NCI-H2227 (cell line): ENCODE measurements at regions not wholly inside any gene's neighbourhood (a gene's known extent, or its start where the extent isn't known, plus 50 kb on each side); places are given as distances from the start of the nearest gene placed in this dataset.
"Not testable (repeated sequence)": the region's sequence is repeated elsewhere in the genome, so short reads cannot be mapped to it uniquely, and the experiment has no call there.

ENCODE experiments used
- DNase-seq: peaks from one replicate; lab custom pipeline; 2025; ENCODE audit not compliant: unreplicated experiment; lab: John Stamatoyannopoulos, UW

DNA sequence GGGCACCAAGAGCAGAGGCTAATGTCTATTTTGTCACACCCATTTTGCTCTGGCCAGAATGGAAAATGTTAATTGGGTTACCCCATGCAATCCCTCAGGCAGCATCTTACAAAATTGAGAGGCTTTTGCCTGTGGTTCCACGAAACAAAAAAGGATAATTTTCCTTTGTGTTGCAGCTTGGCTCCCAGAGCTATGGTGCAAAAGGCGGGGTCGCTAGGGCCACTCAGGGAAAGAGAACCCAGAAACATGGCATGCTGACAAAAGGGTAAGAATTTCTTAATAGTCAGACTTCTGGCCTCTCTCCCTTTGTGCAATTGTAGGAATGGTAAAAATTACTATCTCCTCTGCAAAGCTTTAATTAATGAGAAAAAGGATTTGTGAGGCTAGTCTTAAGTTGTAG is 119.6 kb upstream of the BANK1 start:
- DNase-seq: no peak

DNA sequence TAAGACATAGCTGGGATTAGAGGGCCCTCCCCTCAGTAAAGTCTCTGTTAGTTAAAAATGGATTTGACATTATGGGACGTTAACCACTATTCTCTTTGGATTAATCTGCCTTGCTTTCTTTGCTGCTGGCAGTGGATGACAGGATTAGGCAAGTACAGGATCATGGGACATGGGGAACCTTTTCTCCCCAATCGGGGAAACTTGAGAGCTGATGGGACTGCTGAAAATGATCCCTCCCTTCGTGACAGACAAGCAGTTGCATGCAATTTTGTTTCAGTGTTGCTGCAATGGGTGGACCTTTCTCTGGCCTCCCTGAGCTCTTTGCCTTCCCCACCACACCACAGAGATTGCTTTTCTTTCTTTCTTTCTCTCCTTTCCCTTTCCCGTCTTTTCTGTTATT is 120.2 kb upstream of the BANK1 start:
- DNase-seq: no peak

DNA sequence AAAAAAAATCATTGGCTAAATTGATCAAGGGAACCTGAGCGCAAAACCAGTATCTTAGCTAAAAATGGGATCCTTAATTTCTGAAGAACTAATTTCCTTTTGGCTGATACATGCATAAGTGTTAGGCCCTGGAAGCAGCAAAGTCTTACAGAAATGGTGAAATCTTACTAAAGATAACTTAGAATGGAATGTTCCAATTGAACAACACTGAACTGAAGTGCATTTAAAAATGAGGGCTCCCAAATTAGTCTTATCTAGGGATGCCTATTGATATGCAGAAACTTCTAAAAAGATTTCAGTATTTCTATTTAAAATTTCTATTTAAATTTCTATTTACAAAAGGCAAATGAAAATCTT is 120.7 kb upstream of the BANK1 start:
- no peak for DNase-seq

DNA sequence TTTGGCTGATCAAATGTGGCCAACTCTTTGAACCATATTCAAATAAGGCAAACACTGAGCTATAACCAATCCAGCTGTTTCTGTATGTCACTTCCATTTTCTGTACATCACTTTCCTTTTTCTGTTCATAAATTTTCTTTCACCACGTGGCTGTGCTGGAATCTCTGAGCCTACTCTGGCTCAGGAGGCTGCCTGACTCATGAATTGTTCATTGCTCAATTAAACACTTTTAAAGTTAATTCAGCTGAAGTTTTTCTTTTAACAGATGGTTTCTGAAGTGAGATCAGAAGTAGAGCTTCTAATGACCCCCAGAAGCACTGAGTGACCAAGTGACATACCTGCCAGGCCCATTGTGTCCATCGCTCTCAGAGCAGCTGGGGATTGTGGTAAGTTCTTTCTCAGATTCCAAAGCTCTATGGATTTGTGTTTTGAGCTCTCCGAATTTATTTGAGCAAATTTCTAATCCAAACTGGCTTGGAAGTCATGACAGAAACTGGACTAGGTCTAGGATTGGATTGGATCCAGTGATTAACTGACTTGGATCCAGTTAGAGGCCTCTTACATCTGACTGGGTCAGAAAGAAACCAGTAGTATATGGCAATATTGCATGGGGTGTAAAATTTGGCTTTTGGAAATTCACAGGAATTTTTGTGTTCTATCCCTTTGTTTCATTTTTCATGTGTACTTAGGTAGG is 121.2 kb upstream of the BANK1 start:
- DNase-seq: no peak

DNA sequence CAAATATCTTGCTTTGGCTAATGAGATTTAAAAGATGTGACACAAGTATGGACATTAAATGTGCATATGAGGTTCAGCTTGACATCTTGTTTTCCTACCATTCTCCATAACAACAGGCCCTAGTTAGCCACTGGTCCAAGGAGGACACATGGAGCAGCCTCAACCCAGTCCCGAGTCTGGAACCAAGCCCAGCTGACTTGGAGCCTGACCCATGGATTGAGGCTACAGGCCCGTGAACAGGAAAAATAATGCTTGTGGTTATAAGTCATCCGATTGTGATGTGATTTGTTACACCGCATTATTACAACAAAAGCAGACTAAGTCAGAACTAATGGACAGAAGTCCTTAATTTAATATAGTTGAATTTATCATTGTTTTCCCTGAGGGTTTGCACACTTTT is 123.2 kb upstream of the BANK1 start:
- no peak for DNase-seq

- DNase-seq: peak; percentile 71
Observed at GRCh38 chr4:101660607-101661006, 129.9 kb upstream of the BANK1 start.

DNA sequence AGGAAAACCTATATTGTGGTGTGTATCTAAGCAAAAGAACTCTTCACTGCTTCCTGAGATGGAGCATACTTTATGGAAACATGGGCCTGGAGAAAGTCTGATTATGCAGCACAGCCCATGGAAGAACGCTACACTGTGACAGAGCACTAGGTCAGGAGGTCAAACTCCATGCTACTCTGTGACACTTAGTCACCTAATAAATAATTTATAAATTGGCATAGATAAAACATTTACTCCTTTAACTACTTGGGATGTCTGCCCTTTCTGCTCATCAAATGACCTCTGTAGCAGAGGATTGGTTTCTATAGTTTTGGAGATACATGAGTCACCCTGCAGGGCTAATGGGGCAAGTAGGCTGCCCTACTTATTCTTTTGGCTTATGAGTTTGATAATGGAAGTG is 134.7 kb upstream of the BANK1 start:
- DNase-seq: no peak

GRCh38 chr4:101655005-101655404 is 135.5 kb upstream of the BANK1 start:
- no peak for DNase-seq

- no peak for DNase-seq
Observed at GRCh38 chr4:101651778-101652177, 138.8 kb upstream of the BANK1 start.

DNA sequence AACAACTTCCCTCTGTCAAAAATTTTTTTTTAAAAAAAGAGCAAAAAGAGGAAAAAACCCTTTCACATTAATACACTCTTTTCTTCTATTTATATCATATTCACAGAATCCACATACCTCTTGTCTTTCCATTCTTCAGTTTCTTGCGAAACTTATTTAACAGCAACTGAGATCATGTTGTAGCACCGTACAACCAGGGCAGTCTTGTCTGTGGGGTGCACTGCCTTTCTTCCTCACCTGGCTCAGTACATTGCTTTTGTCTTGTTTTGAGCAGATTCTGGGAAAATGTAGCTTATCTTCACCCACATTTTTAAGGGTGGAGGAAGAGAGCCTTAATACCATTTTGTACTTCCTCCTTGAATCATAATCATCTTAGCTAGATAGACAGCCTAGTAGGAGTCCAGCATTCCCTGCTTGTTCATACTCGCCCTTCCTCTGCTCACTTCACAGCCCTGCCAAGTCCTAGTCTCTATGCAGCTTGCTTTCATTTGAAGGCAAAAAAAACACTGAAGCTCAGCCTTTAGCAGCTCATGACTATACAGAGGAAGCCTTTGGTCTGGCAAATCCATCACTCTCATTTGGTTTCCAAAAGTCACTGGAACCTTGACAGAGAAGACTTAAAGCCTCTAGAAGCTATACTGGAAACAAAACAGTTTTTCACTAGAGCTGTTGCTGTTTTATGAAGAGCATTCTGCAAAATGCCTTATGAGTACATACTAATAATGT is 140.6 kb upstream of the BANK1 start:
- DNase-seq: no peak

GRCh38 chr4:101647710-101648034 is 142.9 kb upstream of the BANK1 start:
- no peak for DNase-seq

- DNase-seq: no peak
Observed at GRCh38 chr4:101644516-101644915, 146.0 kb upstream of the BANK1 start.

- DNase-seq: no peak
Observed at GRCh38 chr4:101643186-101643837, 147.2 kb upstream of the BANK1 start.

- not testable (repeated sequence) for DNase-seq
Observed at GRCh38 chr4:101632766-101633165, 157.8 kb upstream of the BANK1 start.

GRCh38 chr4:101630319-101630986 is 160.1 kb upstream of the BANK1 start:
- no peak for DNase-seq

- no peak for DNase-seq
Observed at GRCh38 chr4:101621120-101621519, 169.4 kb upstream of the BANK1 start.

GRCh38 chr4:101615652-101616051 is 174.9 kb upstream of the BANK1 start:
- no peak for DNase-seq

- DNase-seq: not testable (repeated sequence)
Observed at GRCh38 chr4:101606989-101607388, 183.5 kb upstream of the BANK1 start.

DNA sequence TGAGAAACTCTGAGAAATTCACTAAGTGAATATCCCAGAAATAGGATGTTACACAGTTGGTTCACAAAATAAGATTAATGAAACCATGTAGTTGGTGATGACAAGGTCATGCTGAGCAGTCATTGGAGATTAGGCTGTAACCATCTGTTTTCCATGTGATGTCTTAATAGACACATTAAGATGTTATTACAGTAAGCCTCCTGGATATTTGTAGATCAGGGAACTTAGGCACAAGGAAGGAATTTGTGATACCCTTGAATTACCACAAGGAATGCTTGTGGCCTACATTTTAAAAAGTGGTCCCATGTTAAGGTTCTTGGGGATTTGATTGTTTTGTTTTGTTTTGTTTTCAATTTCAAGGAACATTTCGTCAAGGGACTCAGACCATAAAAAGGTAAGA is 185.6 kb upstream of the BANK1 start:
- no peak for DNase-seq

- DNase-seq: no peak
Observed at GRCh38 chr4:101600287-101600686, 190.2 kb upstream of the BANK1 start.

DNA sequence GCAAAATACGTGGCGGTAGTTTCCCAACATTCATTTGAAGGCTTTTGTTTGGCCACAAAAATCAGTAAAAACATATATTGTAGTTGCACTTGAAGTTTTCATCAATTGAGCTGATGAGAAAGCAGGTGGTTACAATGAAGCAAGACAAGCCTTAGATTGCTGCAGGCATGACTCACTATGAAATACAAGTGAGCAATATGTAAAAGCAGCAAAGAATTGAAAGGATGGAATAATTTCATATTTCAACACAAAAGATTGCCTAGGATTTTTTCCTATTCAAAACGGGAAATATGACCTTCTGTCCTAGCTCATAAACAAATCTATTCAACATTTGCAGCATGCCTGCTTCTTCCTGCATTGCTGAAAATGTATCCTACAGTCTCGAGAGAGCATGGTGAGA is 190.9 kb upstream of the BANK1 start:
- DNase-seq: no peak
